ENCODE measurements at regions not wholly inside any gene's neighbourhood (a gene's known extent, or its start where the extent isn't known, plus 50 kb on each side); places are given as distances from the start of the nearest gene placed in this dataset.

DNA sequence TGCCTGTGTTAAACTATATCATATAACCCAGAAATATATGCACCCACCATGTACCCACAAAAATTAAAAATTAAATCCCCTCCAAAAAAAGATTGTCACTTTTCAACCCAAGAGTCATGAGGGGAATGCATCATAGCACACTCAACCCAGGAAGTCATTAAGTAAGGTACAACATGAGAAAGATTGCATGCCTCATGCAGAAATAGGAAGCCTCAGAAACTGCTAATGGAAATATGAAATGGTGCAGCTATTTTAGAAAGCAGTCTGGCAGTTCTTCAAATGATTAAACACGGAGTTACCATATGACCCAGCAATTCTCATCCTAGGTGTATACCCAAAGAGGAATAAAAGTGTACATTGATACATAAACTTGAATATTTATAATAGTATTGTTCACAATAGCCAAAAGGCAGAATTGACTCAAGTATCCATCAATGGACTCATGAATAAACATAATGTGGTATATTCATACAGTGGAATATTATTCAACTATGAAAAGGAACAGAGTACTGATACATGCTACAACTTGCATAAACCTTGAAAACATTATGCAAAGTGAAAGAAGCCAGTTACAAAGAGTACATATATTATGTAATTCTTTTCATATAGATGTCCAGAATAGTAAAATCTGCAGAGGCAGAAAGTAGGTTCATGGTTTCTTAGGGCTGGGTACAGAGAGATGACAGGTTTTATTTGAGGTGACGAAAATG, 70.4 kb downstream of the TMEM100 start:
- no peak overlapping the region for H3K23ac ChIP-seq (ENCODE audit: low read length)
- no peak overlapping the region for H3K4ac ChIP-seq (ENCODE audit: low read depth, low read length)
- peaks cover 2 to 5% of the 10 kb centered on the region in 2 experiments for H3K4me1 ChIP-seq (ENCODE audit: control insufficient read depth in 1 of 2, insufficient read depth in 2 of 2, low read length in 2 of 2)
- H3K79me2 ChIP-seq (ENCODE audit: control insufficient read depth, insufficient read depth, low read length, poor library complexity) = no peaks in the 10 kb centered on the region
- H3K9me3 ChIP-seq (ENCODE audit: insufficient read depth, low read depth, low read length) = no peaks in the 10 kb centered on the region
- no peak overlapping the region for H4K12ac ChIP-seq (ENCODE audit: low read depth, low read length)
- no peak overlapping the region for H3K9ac ChIP-seq (ENCODE audit: low read length)
- no peaks in the 10 kb centered on the region for H3K36me3 ChIP-seq (ENCODE audit: control insufficient read depth in 1 of 2, insufficient read depth in 2 of 2, low read length in 2 of 2)
- no peak overlapping the region for H3K4me3 ChIP-seq (ENCODE audit: low read depth, low read length)
- H2AFZ ChIP-seq (ENCODE audit: insufficient read depth, low read length, poor library complexity) = no peak overlapping the region
- H2AK5ac ChIP-seq (ENCODE audit: low read length) = no peak overlapping the region
- no peak overlapping the region for H4K91ac ChIP-seq (ENCODE audit: low read depth, low read length)
- H3K14ac ChIP-seq (ENCODE audit: low read length) = no peak overlapping the region
- H3K79me1 ChIP-seq (ENCODE audit: low read length) = no peaks in the 10 kb centered on the region
- H2BK5ac ChIP-seq (ENCODE audit: low read depth, low read length, poor library complexity) = no peak overlapping the region
- H4K8ac ChIP-seq (ENCODE audit: low read depth, low read length) = no peak overlapping the region
- no peak overlapping the region for H3K4me2 ChIP-seq (ENCODE audit: low read length)
- H3K27ac ChIP-seq (ENCODE audit: low read depth, low read length) = no peak overlapping the region
- no CpG with 5 or more reads among the region's 2 CpGs for WGBS (ENCODE audit: extremely low coverage, insufficient coverage, insufficient read length)
- no peak overlapping the region for H3K18ac ChIP-seq (ENCODE audit: low read length)
- no peak for DNase-seq
- H2BK120ac ChIP-seq (ENCODE audit: insufficient read depth, low read length, poor library complexity) = no peak overlapping the region
- no peak overlapping the region for H2BK12ac ChIP-seq (ENCODE audit: low read length)
- no peaks in the 10 kb centered on the region for H3K27me3 ChIP-seq (ENCODE audit: insufficient read depth, low read length)

DNA sequence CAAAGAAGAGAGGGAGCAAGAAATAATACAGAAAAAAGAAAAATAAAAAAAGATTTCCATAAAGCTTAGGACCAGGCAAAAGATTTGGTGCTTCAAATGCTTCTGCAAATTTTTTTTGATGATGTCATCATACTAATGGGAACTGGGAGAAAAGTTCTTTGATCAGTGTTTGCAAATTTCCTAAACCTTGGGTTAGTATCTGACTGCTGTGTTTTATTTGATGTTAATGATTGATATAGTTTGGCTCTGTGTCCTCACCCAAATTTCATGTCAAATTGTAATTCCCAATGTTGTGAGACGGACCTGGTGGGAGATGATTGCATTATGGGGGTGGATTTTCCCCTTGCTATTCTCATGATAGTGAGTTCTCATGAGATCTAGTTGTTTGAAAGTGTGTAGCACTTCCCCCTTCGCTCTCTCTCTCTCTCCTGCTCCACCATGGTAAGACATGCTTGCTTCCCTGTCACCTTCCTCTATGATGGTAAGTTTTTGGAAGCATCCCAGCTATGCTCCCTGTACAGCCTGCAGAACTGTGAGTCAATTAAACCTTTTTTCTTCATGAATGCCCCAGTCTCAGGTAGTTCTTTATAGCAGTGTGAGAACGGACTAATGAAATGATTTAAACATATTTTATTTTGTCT, 72.6 kb downstream of the TMEM100 start:
- no peak for DNase-seq
- H3K18ac ChIP-seq (ENCODE audit: low read length) = no peak overlapping the region
- H3K27me3 ChIP-seq (ENCODE audit: insufficient read depth, low read length) = no peaks in the 10 kb centered on the region
- H2AFZ ChIP-seq (ENCODE audit: insufficient read depth, low read length, poor library complexity) = no peak overlapping the region
- H3K4me3 ChIP-seq (ENCODE audit: low read depth, low read length) = no peak overlapping the region
- H3K4ac ChIP-seq (ENCODE audit: low read depth, low read length) = no peak overlapping the region
- no peak overlapping the region for H3K9ac ChIP-seq (ENCODE audit: low read length)
- no peaks in the 10 kb centered on the region for H3K79me2 ChIP-seq (ENCODE audit: control insufficient read depth, insufficient read depth, low read length, poor library complexity)
- no peak overlapping the region for H4K91ac ChIP-seq (ENCODE audit: low read depth, low read length)
- H3K14ac ChIP-seq (ENCODE audit: low read length) = no peak overlapping the region
- no peaks in the 10 kb centered on the region for H3K4me1 ChIP-seq (ENCODE audit: control insufficient read depth in 1 of 2, insufficient read depth in 2 of 2, low read length in 2 of 2)
- no peak overlapping the region for H2AK5ac ChIP-seq (ENCODE audit: low read length)
- no peak overlapping the region for H3K23ac ChIP-seq (ENCODE audit: low read length)
- WGBS (ENCODE audit: extremely low coverage, insufficient coverage, insufficient read length) = no CpG with 5 or more reads among the region's 3 CpGs
- no peak overlapping the region for H3K4me2 ChIP-seq (ENCODE audit: low read length)
- H2BK5ac ChIP-seq (ENCODE audit: low read depth, low read length, poor library complexity) = no peak overlapping the region
- H3K79me1 ChIP-seq (ENCODE audit: low read length) = no peaks in the 10 kb centered on the region
- no peak overlapping the region for H2BK12ac ChIP-seq (ENCODE audit: low read length)
- H2BK120ac ChIP-seq (ENCODE audit: insufficient read depth, low read length, poor library complexity) = no peak overlapping the region
- H4K8ac ChIP-seq (ENCODE audit: low read depth, low read length) = no peak overlapping the region
- H3K27ac ChIP-seq (ENCODE audit: low read depth, low read length) = no peak overlapping the region
- H4K12ac ChIP-seq (ENCODE audit: low read depth, low read length) = no peak overlapping the region
- H3K9me3 ChIP-seq (ENCODE audit: insufficient read depth, low read depth, low read length) = no peaks in the 10 kb centered on the region
- no peaks in the 10 kb centered on the region for H3K36me3 ChIP-seq (ENCODE audit: control insufficient read depth in 1 of 2, insufficient read depth in 2 of 2, low read length in 2 of 2)

DNA sequence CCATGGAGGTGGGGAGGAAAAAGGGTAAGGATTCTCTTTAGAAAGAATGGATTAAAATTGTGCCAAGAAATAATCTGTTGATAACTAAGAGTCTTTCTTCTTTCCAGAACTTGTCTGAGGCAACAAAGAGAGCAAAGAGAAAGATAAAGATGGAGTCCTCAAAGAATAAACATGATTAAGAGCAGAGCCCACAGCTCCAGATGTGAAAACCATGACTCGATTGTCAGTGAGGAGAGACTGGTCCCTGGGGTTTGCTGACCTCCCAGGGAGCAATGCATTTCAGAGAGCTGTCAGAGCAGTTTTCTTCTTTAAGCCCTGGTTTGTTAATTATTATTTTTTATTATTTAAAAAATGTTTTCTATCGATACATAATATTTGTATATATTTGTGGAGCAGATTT, 74.6 kb downstream of the TMEM100 start:
- Histone ChIP-seq H3K9ac (ENCODE audit: low read length) (no peak overlapping the region), H2AK5ac (ENCODE audit: low read length) (no peak overlapping the region), H3K4ac (ENCODE audit: low read depth, low read length) (no peak overlapping the region), H4K91ac (ENCODE audit: low read depth, low read length) (no peak overlapping the region), H3K9me3 (ENCODE audit: insufficient read depth, low read depth, low read length) (no peaks in the 10 kb centered on the region), H3K18ac (ENCODE audit: low read length) (no peak overlapping the region), H3K27ac (ENCODE audit: low read depth, low read length) (no peak overlapping the region), H2BK5ac (ENCODE audit: low read depth, low read length, poor library complexity) (no peak overlapping the region), H3K79me1 (ENCODE audit: low read length) (no peaks in the 10 kb centered on the region), H2BK120ac (ENCODE audit: insufficient read depth, low read length, poor library complexity) (no peak overlapping the region), H3K36me3 (ENCODE audit: control insufficient read depth in 1 of 2, insufficient read depth in 2 of 2, low read length in 2 of 2) (no peaks in the 10 kb centered on the region), H3K4me1 (ENCODE audit: control insufficient read depth in 1 of 2, insufficient read depth in 2 of 2, low read length in 2 of 2) (peaks cover 0 to under 1% of the 10 kb centered on the region in 2 experiments), H4K12ac (ENCODE audit: low read depth, low read length) (no peak overlapping the region), H3K27me3 (ENCODE audit: insufficient read depth, low read length) (no peaks in the 10 kb centered on the region), H2AFZ (ENCODE audit: insufficient read depth, low read length, poor library complexity) (no peak overlapping the region), H3K79me2 (ENCODE audit: control insufficient read depth, insufficient read depth, low read length, poor library complexity) (no peaks in the 10 kb centered on the region), H3K4me2 (ENCODE audit: low read length) (no peak overlapping the region), H3K4me3 (ENCODE audit: low read depth, low read length) (no peak overlapping the region), H3K14ac (ENCODE audit: low read length) (no peak overlapping the region), H4K8ac (ENCODE audit: low read depth, low read length) (no peak overlapping the region), H2BK12ac (ENCODE audit: low read length) (no peak overlapping the region), H3K23ac (ENCODE audit: low read length) (no peak overlapping the region)
- no CpG with 5 or more reads among the region's 2 CpGs for WGBS (ENCODE audit: extremely low coverage, insufficient coverage, insufficient read length)
- DNase-seq = no peak

DNA sequence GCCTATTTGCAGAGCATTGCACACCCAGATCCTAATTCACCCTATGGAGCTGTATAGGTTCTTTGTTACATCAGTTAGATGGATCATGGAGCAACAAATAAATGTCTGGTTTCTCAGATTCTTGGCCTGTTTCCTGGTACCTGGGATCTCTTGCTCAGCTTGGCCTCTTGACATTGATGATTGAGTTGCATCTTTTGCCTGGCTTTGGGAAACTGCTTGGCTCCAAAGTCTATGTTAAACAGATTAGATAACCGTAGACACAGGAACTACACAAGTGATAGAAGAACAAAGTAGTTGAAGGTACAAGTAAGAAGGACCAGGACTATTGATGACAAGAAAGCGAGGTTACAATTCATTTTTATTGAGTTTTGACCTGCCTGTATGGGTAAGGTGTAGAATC, 77.3 kb downstream of the TMEM100 start:
- H3K79me2 ChIP-seq (ENCODE audit: control insufficient read depth, insufficient read depth, low read length, poor library complexity) = no peaks in the 10 kb centered on the region
- no peak overlapping the region for H3K4me2 ChIP-seq (ENCODE audit: low read length)
- H3K23ac ChIP-seq (ENCODE audit: low read length) = no peak overlapping the region
- H4K8ac ChIP-seq (ENCODE audit: low read depth, low read length) = no peak overlapping the region
- no peak overlapping the region for H4K12ac ChIP-seq (ENCODE audit: low read depth, low read length)
- no peaks in the 10 kb centered on the region for H3K79me1 ChIP-seq (ENCODE audit: low read length)
- no CpG with 5 or more reads among the region's 2 CpGs for WGBS (ENCODE audit: extremely low coverage, insufficient coverage, insufficient read length)
- no peak overlapping the region for H2BK120ac ChIP-seq (ENCODE audit: insufficient read depth, low read length, poor library complexity)
- no peak overlapping the region for H3K14ac ChIP-seq (ENCODE audit: low read length)
- no peak for DNase-seq
- no peak overlapping the region for H4K91ac ChIP-seq (ENCODE audit: low read depth, low read length)
- no peak overlapping the region for H2BK5ac ChIP-seq (ENCODE audit: low read depth, low read length, poor library complexity)
- H3K18ac ChIP-seq (ENCODE audit: low read length) = no peak overlapping the region
- no peaks in the 10 kb centered on the region for H3K9me3 ChIP-seq (ENCODE audit: insufficient read depth, low read depth, low read length)
- H3K36me3 ChIP-seq (ENCODE audit: control insufficient read depth in 1 of 2, insufficient read depth in 2 of 2, low read length in 2 of 2) = no peaks in the 10 kb centered on the region
- H2BK12ac ChIP-seq (ENCODE audit: low read length) = no peak overlapping the region
- no peak overlapping the region for H3K27ac ChIP-seq (ENCODE audit: low read depth, low read length)
- no peak overlapping the region for H2AFZ ChIP-seq (ENCODE audit: insufficient read depth, low read length, poor library complexity)
- no peaks in the 10 kb centered on the region for H3K27me3 ChIP-seq (ENCODE audit: insufficient read depth, low read length)
- H3K4me3 ChIP-seq (ENCODE audit: low read depth, low read length) = no peak overlapping the region
- H2AK5ac ChIP-seq (ENCODE audit: low read length) = no peak overlapping the region
- no peak overlapping the region for H3K9ac ChIP-seq (ENCODE audit: low read length)
- H3K4me1 ChIP-seq (ENCODE audit: control insufficient read depth in 1 of 2, insufficient read depth in 2 of 2, low read length in 2 of 2) = peaks cover 4 to 6% of the 10 kb centered on the region in 2 experiments
- no peak overlapping the region for H3K4ac ChIP-seq (ENCODE audit: low read depth, low read length)
